ENCODE measurements at regions not wholly inside any gene's neighbourhood (a gene's known extent, or its start where the extent isn't known, plus 50 kb on each side); places are given as distances from the start of the nearest gene placed in this dataset.

- no peak overlapping the region for H3K4me3 ChIP-seq
- DNase-seq = no peak
- H3K36me3 ChIP-seq = no peaks in the 10 kb centered on the region
- no peaks in the 10 kb centered on the region for H3K27me3 ChIP-seq
- H3K9me3 ChIP-seq (replicated peaks) = no peaks in the 10 kb centered on the region
- H3K27ac ChIP-seq = no peak overlapping the region
- H3K4me1 ChIP-seq = peaks cover 5% of the 10 kb centered on the region
These were observed 56.6 kb upstream of the PACRGL start for GRCh38 chr4:20643631-20644030.

GRCh38 chr4:20645236-20645635 lies 55.0 kb upstream of the PACRGL start:
- Histone ChIP-seq H3K4me1 (peaks cover 5% of the 10 kb centered on the region), H3K36me3 (no peaks in the 10 kb centered on the region), H3K27me3 (no peaks in the 10 kb centered on the region), H3K9me3 (replicated peaks) (no peaks in the 10 kb centered on the region), H3K27ac (no peak overlapping the region), H3K4me3 (no peak overlapping the region)
- no peak for DNase-seq

GRCh38 chr4:20646287-20646686 lies 54.0 kb upstream of the PACRGL start:
- Histone ChIP-seq H3K4me1 (peaks cover 5% of the 10 kb centered on the region), H3K27me3 (no peaks in the 10 kb centered on the region), H3K27ac (no peak overlapping the region), H3K9me3 (replicated peaks) (no peaks in the 10 kb centered on the region), H3K36me3 (no peaks in the 10 kb centered on the region), H3K4me3 (no peak overlapping the region)
- DNase-seq = no peak
